ENCODE measurements at regions not wholly inside any gene's neighbourhood (a gene's known extent, or its start where the extent isn't known, plus 50 kb on each side); places are given as distances from the start of the nearest gene placed in this dataset.

- 72 to 87% methylated on average over 8 of the region's 8 CpGs for WGBS, 2 donors
- no peak overlapping the region for H3K4me3 ChIP-seq
- no peak for ATAC-seq
- intact Hi-C loops (cut with DNase I) = no loop called here
- H3K27me3 ChIP-seq = peaks cover 0 to 10% (median 2%) of the 10 kb centered on the region in 4 donors
- H3K4me1 ChIP-seq = no peaks in the 10 kb centered on the region
- no peak for FAIRE-seq
- no peak for DNase-seq
- no peaks in the 10 kb centered on the region for H3K36me3 ChIP-seq
- no peak for TF ChIP-seq CTCF (IDR thresholded peaks at IDR 0.05)
- no peak overlapping the region for H3K27ac ChIP-seq
- H3K9me3 ChIP-seq = no peaks in the 10 kb centered on the region
Measured at GRCh38 chr17:56672195-56672594, 78.7 kb downstream of the NOG start.

- Histone ChIP-seq H3K9me3 (no peaks in the 10 kb centered on the region), H3K27me3 (peaks cover 0 to 22% (median 2%) of the 10 kb centered on the region in 4 donors), H3K36me3 (no peaks in the 10 kb centered on the region), H3K27ac (no peak overlapping the region), H3K4me1 (peaks cover 0 to 7% (median 3%) of the 10 kb centered on the region in 3 donors), H3K4me3 (no peak overlapping the region)
- 82 to 96% methylated on average over 1 of the region's 1 CpG for WGBS, 2 donors
- ATAC-seq = no peak
- no peak for DNase-seq
- intact Hi-C loops (cut with DNase I) = no loop called here
- FAIRE-seq = no peak
- no peak for TF ChIP-seq CTCF (IDR thresholded peaks at IDR 0.05)
Measured at GRCh38 chr17:56674401-56674925, 81.0 kb downstream of the NOG start.

GRCh38 chr17:56675876-56676660, 82.6 kb downstream of the NOG start:
- no peak for FAIRE-seq
- intact Hi-C loops (cut with DNase I) = no loop called here
- 40 to 54% methylated on average over 1 of the region's 1 CpG for WGBS, 2 donors

GRCh38 chr17:56676810-56677209, 83.3 kb downstream of the NOG start:
- Histone ChIP-seq H3K27ac (no peak overlapping the region), H3K27me3 (peaks cover 0 to 22% (median 2%) of the 10 kb centered on the region in 4 donors), H3K9me3 (no peaks in the 10 kb centered on the region), H3K36me3 (no peaks in the 10 kb centered on the region), H3K4me1 (peaks cover 0 to 7% (median 3%) of the 10 kb centered on the region in 3 donors), H3K4me3 (no peak overlapping the region)
- WGBS, 2 donors = 64 to 82% methylated on average over 1 of the region's 1 CpG
- FAIRE-seq (no peak), ATAC-seq (no peak), DNase-seq (no peak)
- intact Hi-C loops (cut with DNase I) = no loop called here
- TF ChIP-seq CTCF (IDR thresholded peaks at IDR 0.05) = no peak

More at GRCh38 chr17:56675876-56676660, 82.6 kb downstream of the NOG start:
- Histone ChIP-seq H3K36me3 (no peaks in the 10 kb centered on the region), H3K4me3 (no peak overlapping the region), H3K27ac (no peak overlapping the region), H3K27me3 (peaks cover 0 to 22% (median 2%) of the 10 kb centered on the region in 4 donors), H3K9me3 (no peaks in the 10 kb centered on the region), H3K4me1 (peaks cover 0 to 7% (median 3%) of the 10 kb centered on the region in 3 donors)
- no peak for TF ChIP-seq CTCF (IDR thresholded peaks at IDR 0.05)
- DNase-seq (no peak), ATAC-seq (no peak)
